Spinal cord (tissue), 9 donors: ENCODE measurements at regions not wholly inside any gene's neighbourhood (a gene's known extent, or its start where the extent isn't known, plus 50 kb on each side); places are given as distances from the start of the nearest gene placed in this dataset.
A peak's percentile ranks its signal among the peaks of the same experiment; 100 is the strongest.

ENCODE experiments used
- DNase-seq, 6 donors: peaks; one replicate each; pipeline versions ENCODE4 v3.0.0 to v3.0.0-alpha.2; 2013 to 2015; ENCODE audit warnings: low spot score in 6 of 6, low read depth in 4 of 6
- H3K27ac ChIP-seq: one replicate; pipeline ENCODE4 v1.5.1; 2013; ENCODE audit warnings: low read depth, low read length, control low read depth
- H3K27me3 ChIP-seq: one replicate; pipeline ENCODE4 v1.6.1; 2013; ENCODE audit warnings: low read length; ENCODE audit not compliant: control insufficient read depth, insufficient read depth
- H3K36me3 ChIP-seq: one replicate; pipeline ENCODE4 v1.6.1; 2013; ENCODE audit warnings: low read length; ENCODE audit not compliant: control insufficient read depth, insufficient read depth
- H3K4me1 ChIP-seq: one replicate; pipeline ENCODE4 v1.6.1; 2013; ENCODE audit warnings: low read length; ENCODE audit not compliant: control insufficient read depth, insufficient read depth
- H3K4me3 ChIP-seq: one replicate; pipeline ENCODE4 v1.5.1; 2013; ENCODE audit warnings: low read depth, low read length, control low read depth
- H3K9me3 ChIP-seq: one replicate; pipeline ENCODE4 v1.6.1; 2013; ENCODE audit warnings: low read length; ENCODE audit not compliant: control insufficient read depth, insufficient read depth
- WGBS: methylation state at CpG from one replicate; pipeline ENCODE4 v1.1.5; 2013; ENCODE audit warnings: missing lambda C conversion rate; ENCODE audit not compliant: insufficient coverage; 5-methylcytosine and 5-hydroxymethylcytosine counted together
- donor health status: healthy.

DNA sequence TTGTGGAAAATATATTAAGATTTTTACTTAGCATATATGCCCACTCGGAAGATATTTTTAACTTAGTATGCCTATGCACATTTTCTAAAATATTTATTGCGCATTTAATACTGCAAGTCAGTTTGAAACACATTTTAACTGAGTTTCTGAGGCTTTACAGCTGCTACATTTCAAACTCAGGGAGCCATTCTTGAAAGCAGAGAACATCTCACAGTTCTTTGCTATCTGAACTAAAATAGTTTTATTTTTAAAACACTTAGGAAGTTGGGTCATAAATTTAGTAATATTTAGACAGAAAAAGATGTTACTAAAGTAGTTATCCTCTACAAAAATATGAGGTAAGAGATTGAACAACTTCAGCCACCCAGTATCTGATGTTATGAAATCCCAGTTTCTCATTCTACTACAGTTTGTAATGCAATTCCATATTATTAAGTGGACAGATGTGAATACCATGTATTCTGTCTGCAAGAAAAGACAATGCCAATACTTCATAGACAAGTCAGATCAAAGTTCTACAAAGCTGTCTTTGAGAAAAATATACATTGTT, 409.9 kb upstream of the EDIL3 start:
- Histone ChIP-seq H3K4me3 (no peak overlapping the region), H3K4me1 (no peaks in the 10 kb centered on the region), H3K27me3 (no peaks in the 10 kb centered on the region), H3K9me3 (peaks cover under 1% of the 10 kb centered on the region), H3K27ac (no peak overlapping the region), H3K36me3 (no peaks in the 10 kb centered on the region)
- DNase-seq, result no peak
- 100% methylated on average over 1 of the region's 2 CpGs for WGBS

DNA sequence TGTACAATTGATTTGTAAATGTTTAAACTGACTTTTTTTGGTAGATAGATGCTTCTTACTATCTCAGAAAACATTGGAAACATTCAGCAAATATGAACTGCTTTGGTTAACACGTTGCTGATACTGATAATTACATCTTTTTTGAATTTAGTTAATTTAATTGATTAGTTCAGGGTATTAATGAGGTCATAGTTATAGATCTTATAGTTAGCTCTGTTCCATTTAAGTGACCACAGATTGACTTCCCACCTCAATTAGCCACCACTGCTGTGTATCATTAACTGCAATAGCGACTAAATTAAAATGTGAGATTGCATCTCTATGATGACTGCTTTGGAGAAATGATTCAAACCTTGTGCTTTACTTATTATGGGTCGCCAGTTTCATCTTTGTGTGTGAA, 407.1 kb upstream of the EDIL3 start:
- H3K27ac ChIP-seq, result no peak overlapping the region
- no peaks in the 10 kb centered on the region for H3K36me3 ChIP-seq
- H3K4me3 ChIP-seq, result no peak overlapping the region
- WGBS, result no CpG with 5 or more reads among the region's 3 CpGs
- no peaks in the 10 kb centered on the region for H3K4me1 ChIP-seq
- H3K9me3 ChIP-seq, result peaks cover 2% of the 10 kb centered on the region
- DNase-seq, result no peak
- no peaks in the 10 kb centered on the region for H3K27me3 ChIP-seq

DNA sequence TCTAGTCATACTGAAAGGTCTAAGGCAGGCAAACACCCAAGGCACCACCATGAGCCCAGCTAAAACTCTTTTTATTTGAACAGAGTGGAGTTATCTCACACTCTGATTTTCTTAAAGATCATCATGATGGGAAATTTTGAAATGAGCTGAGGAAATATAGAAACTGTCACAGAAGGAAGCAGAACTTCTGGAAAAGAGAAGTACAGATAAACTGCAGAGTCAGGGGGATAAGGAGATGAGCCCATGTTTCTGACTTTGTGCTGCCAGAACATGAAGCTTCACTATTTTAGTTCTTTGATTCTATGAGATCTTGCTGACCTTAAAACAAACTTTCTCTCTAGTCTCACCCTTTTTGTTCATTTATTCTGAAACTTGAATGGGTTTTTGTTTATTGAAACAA, 406.5 kb upstream of the EDIL3 start:
- no peaks in the 10 kb centered on the region for H3K27me3 ChIP-seq
- H3K27ac ChIP-seq, result no peak overlapping the region
- no peaks in the 10 kb centered on the region for H3K36me3 ChIP-seq
- peaks cover 2% of the 10 kb centered on the region for H3K9me3 ChIP-seq
- no peak overlapping the region for H3K4me3 ChIP-seq
- no peak for DNase-seq
- no peaks in the 10 kb centered on the region for H3K4me1 ChIP-seq

DNA sequence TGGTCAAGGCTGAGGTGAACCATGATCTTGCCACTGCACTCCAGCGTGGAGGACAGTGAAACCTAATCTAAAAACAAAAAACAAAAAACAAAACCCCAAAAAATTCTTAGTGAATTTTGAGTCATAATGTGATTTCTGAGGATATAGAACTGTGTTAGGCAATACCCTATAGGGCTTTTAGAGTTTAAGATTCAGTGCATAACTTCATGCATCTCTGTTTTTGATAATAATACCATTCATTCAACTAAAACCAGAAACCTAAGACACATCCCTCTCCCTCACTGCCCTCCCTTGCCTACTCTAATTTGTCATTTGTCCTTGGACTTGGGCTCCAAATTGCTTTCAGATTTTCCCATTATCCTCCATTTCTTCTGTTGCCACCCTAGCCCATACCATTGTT, 405.7 kb upstream of the EDIL3 start:
- Histone ChIP-seq H3K27me3 (no peaks in the 10 kb centered on the region), H3K9me3 (peaks cover 2% of the 10 kb centered on the region), H3K36me3 (no peaks in the 10 kb centered on the region), H3K4me3 (no peak overlapping the region), H3K27ac (no peak overlapping the region), H3K4me1 (no peaks in the 10 kb centered on the region)
- no peak for DNase-seq
- no CpG with 5 or more reads among the region's 1 CpG for whole genome bisulfite sequencing

DNA sequence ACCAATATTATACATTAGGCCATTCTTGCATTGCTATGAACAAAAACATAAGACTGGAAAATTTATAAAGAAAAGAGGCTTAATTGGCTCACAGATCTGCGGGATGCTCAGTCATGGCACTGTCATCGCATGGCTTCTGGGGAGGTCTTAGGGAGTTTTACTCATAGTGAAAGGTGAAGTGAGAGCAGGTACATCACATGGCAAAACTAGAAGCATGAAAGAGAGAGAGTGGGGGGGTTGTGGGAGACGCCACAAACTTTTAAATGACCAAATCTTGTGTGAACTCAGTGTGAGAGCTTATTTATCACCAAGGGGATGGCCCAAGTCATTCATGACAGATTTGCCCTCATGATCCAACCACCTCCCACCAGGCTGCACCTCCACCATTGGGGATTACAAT, 398.3 kb upstream of the EDIL3 start:
- no peak overlapping the region for H3K27ac ChIP-seq
- H3K4me1 ChIP-seq, result no peaks in the 10 kb centered on the region
- no peaks in the 10 kb centered on the region for H3K36me3 ChIP-seq
- WGBS, result 100% methylated on average over 2 of the region's 3 CpGs
- H3K4me3 ChIP-seq, result no peak overlapping the region
- no peaks in the 10 kb centered on the region for H3K9me3 ChIP-seq
- DNase-seq, result no peak
- H3K27me3 ChIP-seq, result no peaks in the 10 kb centered on the region

DNA sequence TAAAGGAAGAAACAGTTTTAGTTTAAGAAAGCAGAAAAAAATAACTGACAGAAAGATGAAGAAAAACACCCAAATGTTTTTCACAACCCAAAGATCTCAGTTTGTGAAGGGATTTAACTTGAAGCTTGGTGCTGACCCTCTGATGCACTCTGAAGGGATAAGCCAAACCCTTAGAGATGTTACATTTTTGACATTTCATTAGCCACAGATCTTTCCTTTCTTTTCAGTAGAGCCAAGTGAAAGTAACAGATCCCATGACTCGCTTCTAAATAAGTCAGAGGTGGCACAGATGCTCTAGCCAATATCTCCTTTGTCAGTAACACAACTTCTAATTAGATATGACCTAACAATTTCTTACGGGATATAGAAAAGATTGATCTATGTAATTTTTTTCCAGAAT, 394.5 kb upstream of the EDIL3 start:
- DNase-seq, result no peak
- Histone ChIP-seq H3K4me3 (no peak overlapping the region), H3K4me1 (no peaks in the 10 kb centered on the region), H3K36me3 (no peaks in the 10 kb centered on the region), H3K27me3 (no peaks in the 10 kb centered on the region), H3K27ac (no peak overlapping the region), H3K9me3 (no peaks in the 10 kb centered on the region)
- WGBS, result no CpG with 5 or more reads among the region's 2 CpGs

DNA sequence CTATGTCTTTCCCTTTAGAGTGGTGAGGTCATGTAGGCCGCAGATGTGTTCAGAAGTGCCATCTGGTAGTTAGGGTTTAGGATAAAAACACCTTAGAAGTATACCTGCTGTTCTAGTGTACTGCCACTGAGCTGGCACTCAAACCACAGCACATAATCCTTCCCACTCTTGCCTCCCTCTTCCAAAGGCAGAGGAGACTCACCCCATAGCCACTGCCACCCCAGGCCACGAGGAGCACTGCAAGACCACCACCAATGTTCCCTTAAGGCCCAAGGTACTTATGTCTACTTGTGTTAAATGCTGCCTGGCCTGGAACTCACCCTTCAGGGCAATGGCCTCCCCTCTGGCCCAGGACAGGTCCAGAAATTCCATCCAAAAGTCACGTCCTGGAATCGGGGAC, 379.5 kb upstream of the EDIL3 start:
- H3K4me3 ChIP-seq, result no peak overlapping the region
- H3K36me3 ChIP-seq, result no peaks in the 10 kb centered on the region
- H3K27ac ChIP-seq, result no peak overlapping the region
- H3K27me3 ChIP-seq, result no peaks in the 10 kb centered on the region
- no peaks in the 10 kb centered on the region for H3K4me1 ChIP-seq
- WGBS, result 81% methylated on average over 3 of the region's 4 CpGs
- H3K9me3 ChIP-seq, result peaks cover 2% of the 10 kb centered on the region
- DNase-seq, result no peak

DNA sequence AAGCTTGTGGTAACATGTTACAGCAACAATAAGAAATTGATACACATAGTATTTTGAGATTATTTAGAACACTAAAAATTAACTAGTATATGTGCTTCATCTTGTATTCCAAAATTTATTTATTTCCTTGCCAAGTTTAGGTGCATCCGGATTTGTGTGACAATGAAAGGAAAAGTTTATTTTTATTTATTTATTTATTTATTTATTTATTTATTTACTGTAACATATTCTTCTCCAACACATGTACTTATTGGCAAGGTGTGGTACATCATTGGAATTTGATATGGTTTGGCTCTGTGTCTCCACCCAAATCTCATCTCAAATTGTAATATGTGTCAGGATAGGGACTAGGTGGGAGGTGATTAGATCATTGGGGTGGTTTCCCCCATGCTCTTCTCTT, 373.3 kb upstream of the EDIL3 start:
- no peaks in the 10 kb centered on the region for H3K4me1 ChIP-seq

DNA sequence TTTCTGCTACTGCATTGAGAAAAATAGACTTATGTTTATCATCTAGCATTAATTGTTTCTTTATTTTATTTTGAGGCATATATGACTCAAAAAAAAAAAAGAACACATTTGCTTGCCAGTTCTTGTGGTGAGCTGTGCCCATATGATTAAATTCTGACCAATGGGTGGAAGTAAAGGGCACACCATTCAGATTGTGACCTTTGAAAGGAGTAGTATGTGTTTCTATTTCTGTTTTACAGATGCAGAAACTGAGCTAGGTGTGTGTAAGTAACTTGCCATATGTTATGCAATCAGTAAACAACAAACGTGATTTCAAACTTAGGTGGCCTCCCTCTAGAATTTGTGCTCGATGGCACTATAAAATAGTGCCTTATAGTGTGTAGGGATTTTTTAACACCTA, 368.1 kb upstream of the EDIL3 start:
- Histone ChIP-seq H3K36me3 (no peaks in the 10 kb centered on the region), H3K4me3 (no peak overlapping the region), H3K9me3 (no peaks in the 10 kb centered on the region), H3K4me1 (no peaks in the 10 kb centered on the region), H3K27ac (no peak overlapping the region), H3K27me3 (no peaks in the 10 kb centered on the region)
- no CpG with 5 or more reads among the region's 2 CpGs for WGBS
- DNase-seq, result no peak

More for the DNA sequence above, 373.3 kb upstream of the EDIL3 start:
- Histone ChIP-seq H3K4me3 (no peak overlapping the region), H3K27me3 (no peaks in the 10 kb centered on the region), H3K9me3 (peaks cover 2% of the 10 kb centered on the region), H3K36me3 (no peaks in the 10 kb centered on the region), H3K27ac (no peak overlapping the region)
- WGBS, result no CpG with 5 or more reads among the region's 1 CpG
- DNase-seq, result no peak

DNA sequence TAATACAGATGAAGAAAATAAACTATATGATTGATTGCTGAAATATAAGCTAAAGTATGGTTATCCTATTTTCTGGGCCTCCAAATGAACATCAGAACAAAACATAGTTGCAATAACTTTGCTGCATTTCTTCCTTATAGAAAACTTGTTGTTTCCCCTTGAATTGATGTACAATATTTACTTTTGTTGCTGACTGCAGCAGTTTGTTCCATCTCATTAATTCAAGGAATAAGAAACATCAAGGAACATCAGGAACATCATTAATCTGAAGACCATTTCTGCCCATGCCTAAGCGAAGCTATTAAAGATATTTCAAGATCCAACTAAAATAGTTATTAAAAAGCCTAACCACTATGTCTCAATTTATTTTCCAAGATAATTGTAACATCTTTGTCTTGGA, 363.6 kb upstream of the EDIL3 start:
- no peaks in the 10 kb centered on the region for H3K36me3 ChIP-seq
- peak in 1 of 6 donors; percentile 27 for DNase-seq
- H3K27ac ChIP-seq, result no peak overlapping the region
- H3K27me3 ChIP-seq, result no peaks in the 10 kb centered on the region
- no peaks in the 10 kb centered on the region for H3K9me3 ChIP-seq
- WGBS, result no CpG with 5 or more reads among the region's 1 CpG
- H3K4me3 ChIP-seq, result no peak overlapping the region
- H3K4me1 ChIP-seq, result no peaks in the 10 kb centered on the region
